ENCODE measurements at regions not wholly inside any gene's neighbourhood (a gene's known extent, or its start where the extent isn't known, plus 50 kb on each side); places are given as distances from the start of the nearest gene placed in this dataset.

GRCh38 chr12:22812531-22812930 lies 187.6 kb downstream of the ETNK1 start:
- ATAC-seq = no peak
- H3K4me3 ChIP-seq = no peak overlapping the region
- no peaks in the 10 kb centered on the region for H3K9me3 ChIP-seq
- CTCF ChIA-PET = no interaction called here
- POLR2A ChIA-PET = no interaction called here
- FAIRE-seq = no peak
- no peaks in the 10 kb centered on the region for H3K4me1 ChIP-seq
- TF ChIP-seq RAD21 (conservative IDR thresholded peaks at IDR 0.05 in 1 of 2, IDR thresholded peaks at IDR 0.05 in 1 of 2) (no peak), HOXB5 (CRISPR knock-in tag; IDR thresholded peaks at IDR 0.05) (no peak), ESRRA (IDR thresholded peaks at IDR 0.05; ENCODE audit: borderline replicate concordance, low read length) (no peak), ZC3H11A (IDR thresholded peaks at IDR 0.05) (no peak), POLR2AphosphoS2 (conservative IDR thresholded peaks at IDR 0.05; ENCODE audit: low read length) (no peak), JUN (IDR thresholded peaks at IDR 0.05) (no peak), NPAS2 (CRISPR knock-in tag; IDR thresholded peaks at IDR 0.05; ENCODE audit: borderline replicate concordance) (no peak), GATA3 (IDR thresholded peaks at IDR 0.05; ENCODE audit: borderline replicate concordance) (no peak), RCOR1 (IDR thresholded peaks at IDR 0.05; ENCODE audit: low read depth, low read length) (no peak), HEYL (CRISPR knock-in tag; IDR thresholded peaks at IDR 0.05) (no peak), E2F6 (IDR thresholded peaks at IDR 0.05; ENCODE audit: borderline replicate concordance, low read depth) (no peak), SMC3 (IDR thresholded peaks at IDR 0.05) (no peak), ZSCAN20 (CRISPR knock-in tag; IDR thresholded peaks at IDR 0.05) (no peak), HOXB13 (CRISPR knock-in tag; IDR thresholded peaks at IDR 0.05; ENCODE audit: low read depth) (no peak)
- TF ChIP-seq, protein P1, sequence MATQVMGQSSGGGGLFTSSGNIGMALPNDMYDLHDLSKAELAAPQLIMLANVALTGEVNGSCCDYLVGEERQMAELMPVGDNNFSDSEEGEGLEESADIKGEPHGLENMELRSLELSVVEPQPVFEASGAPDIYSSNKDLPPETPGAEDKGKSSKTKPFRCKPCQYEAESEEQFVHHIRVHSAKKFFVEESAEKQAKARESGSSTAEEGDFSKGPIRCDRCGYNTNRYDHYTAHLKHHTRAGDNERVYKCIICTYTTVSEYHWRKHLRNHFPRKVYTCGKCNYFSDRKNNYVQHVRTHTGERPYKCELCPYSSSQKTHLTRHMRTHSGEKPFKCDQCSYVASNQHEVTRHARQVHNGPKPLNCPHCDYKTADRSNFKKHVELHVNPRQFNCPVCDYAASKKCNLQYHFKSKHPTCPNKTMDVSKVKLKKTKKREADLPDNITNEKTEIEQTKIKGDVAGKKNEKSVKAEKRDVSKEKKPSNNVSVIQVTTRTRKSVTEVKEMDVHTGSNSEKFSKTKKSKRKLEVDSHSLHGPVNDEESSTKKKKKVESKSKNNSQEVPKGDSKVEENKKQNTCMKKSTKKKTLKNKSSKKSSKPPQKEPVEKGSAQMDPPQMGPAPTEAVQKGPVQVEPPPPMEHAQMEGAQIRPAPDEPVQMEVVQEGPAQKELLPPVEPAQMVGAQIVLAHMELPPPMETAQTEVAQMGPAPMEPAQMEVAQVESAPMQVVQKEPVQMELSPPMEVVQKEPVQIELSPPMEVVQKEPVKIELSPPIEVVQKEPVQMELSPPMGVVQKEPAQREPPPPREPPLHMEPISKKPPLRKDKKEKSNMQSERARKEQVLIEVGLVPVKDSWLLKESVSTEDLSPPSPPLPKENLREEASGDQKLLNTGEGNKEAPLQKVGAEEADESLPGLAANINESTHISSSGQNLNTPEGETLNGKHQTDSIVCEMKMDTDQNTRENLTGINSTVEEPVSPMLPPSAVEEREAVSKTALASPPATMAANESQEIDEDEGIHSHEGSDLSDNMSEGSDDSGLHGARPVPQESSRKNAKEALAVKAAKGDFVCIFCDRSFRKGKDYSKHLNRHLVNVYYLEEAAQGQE (IDR thresholded peaks at IDR 0.05) = no peak
- WGBS (ENCODE audit: missing lambda C conversion rate) = 59% methylated on average over 5 of the region's 5 CpGs
- H3K4me2 ChIP-seq = no peak overlapping the region
- no peak for DNase-seq (ENCODE audit: low read depth in 1 of 2, low spot score in 1 of 2)
- H3K27ac ChIP-seq = no peak overlapping the region

DNA sequence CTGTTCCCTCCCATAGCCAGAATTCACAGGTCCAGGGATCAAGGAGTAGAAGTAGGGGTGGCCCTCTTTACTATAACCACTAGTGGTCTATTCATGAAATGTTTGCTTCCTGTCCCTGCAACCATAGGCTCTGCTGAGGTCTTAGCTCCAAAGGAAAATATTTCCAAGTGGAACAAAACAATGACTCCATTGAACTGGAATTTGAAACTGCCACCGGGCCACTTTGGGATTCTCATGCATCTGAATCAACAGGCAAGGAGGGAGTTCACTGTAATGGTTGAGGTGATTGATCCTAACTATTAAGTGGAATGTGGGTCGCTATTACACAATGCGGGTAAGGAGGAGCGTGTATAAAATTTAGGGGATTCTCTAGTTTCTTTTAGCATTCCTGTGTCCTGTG lies 197.0 kb downstream of the ETNK1 start:
- DNase-seq (ENCODE audit: low read depth in 1 of 2, low spot score in 1 of 2) (no peak), FAIRE-seq (no peak), ATAC-seq (no peak)
- ChIA-PET CTCF (no interaction called here), POLR2A (no interaction called here)
- TF ChIP-seq HOXB5 (CRISPR knock-in tag; IDR thresholded peaks at IDR 0.05) = no peak
- TF ChIP-seq, protein P1 (IDR thresholded peaks at IDR 0.05) = no peak
- TF ChIP-seq JUN (IDR thresholded peaks at IDR 0.05) = no peak
- TF ChIP-seq RARB (CRISPR knock-in tag; IDR thresholded peaks at IDR 0.05) = no peak
- TF ChIP-seq RCOR1 (IDR thresholded peaks at IDR 0.05; ENCODE audit: low read depth, low read length) = no peak
- TF ChIP-seq MAFK (IDR thresholded peaks at IDR 0.05; ENCODE audit: partially characterized antibody) = no peak
- TF ChIP-seq HES2 (IDR thresholded peaks at IDR 0.05) = no peak
- TF ChIP-seq NFE2L2 (conservative IDR thresholded peaks at IDR 0.05; ENCODE audit: low read length) = no peak
- no peak overlapping the region for H3K27ac ChIP-seq
- H3K4me2 ChIP-seq = no peak overlapping the region
- H3K9me3 ChIP-seq = no peaks in the 10 kb centered on the region
- no peaks in the 10 kb centered on the region for H3K4me1 ChIP-seq
- H3K4me3 ChIP-seq = no peak overlapping the region
- 51% methylated on average over 4 of the region's 4 CpGs for WGBS (ENCODE audit: missing lambda C conversion rate)

All from A549 (cell line).